GM21576 (cell line): ENCODE measurements at regions not wholly inside any gene's neighbourhood (a gene's known extent, or its start where the extent isn't known, plus 50 kb on each side); places are given as distances from the start of the nearest gene placed in this dataset.
"Not testable (repeated sequence)": the region's sequence is repeated elsewhere in the genome, so short reads cannot be mapped to it uniquely, and the experiment has no call there.

Experiments
- ATAC-seq: cut with Tn5 transposase; IDR thresholded peaks from one replicate; pipeline ENCODE4 v1.9.1; 2021; ENCODE audit warnings: mild to moderate bottlenecking, moderate library complexity; ENCODE audit not compliant: unreplicated experiment

- not testable (repeated sequence) for ATAC-seq
Observed at GRCh38 chr1:120282744-120283464, 106.6 kb upstream of the SEC22B start.

GRCh38 chr1:120278259-120278610, 101.9 kb upstream of the SEC22B start:
- not testable (repeated sequence) for ATAC-seq

- ATAC-seq, result not testable (repeated sequence)
Observed at GRCh38 chr1:120277428-120278258, 101.3 kb upstream of the SEC22B start.

GRCh38 chr1:120276710-120277109, 100.4 kb upstream of the SEC22B start:
- not testable (repeated sequence) for ATAC-seq

GRCh38 chr1:120274438-120274837, 98.1 kb upstream of the SEC22B start:
- ATAC-seq, result not testable (repeated sequence)

- not testable (repeated sequence) for ATAC-seq
Observed at GRCh38 chr1:120273363-120273762, 97.0 kb upstream of the SEC22B start.

GRCh38 chr1:120272242-120272641, 95.9 kb upstream of the SEC22B start:
- not testable (repeated sequence) for ATAC-seq

- ATAC-seq, result not testable (repeated sequence)
Observed at GRCh38 chr1:120271561-120272221, 95.4 kb upstream of the SEC22B start.

- ATAC-seq, result not testable (repeated sequence)
Observed at GRCh38 chr1:120267894-120268551, 91.7 kb upstream of the SEC22B start.

- not testable (repeated sequence) for ATAC-seq
Observed at GRCh38 chr1:120264564-120264963, 88.2 kb upstream of the SEC22B start.

GRCh38 chr1:120262791-120263751, 86.8 kb upstream of the SEC22B start:
- not testable (repeated sequence) for ATAC-seq

- ATAC-seq, result not testable (repeated sequence)
Observed at GRCh38 chr1:120257778-120258105, 81.4 kb upstream of the SEC22B start.

- not testable (repeated sequence) for ATAC-seq
Observed at GRCh38 chr1:120257064-120257777, 80.9 kb upstream of the SEC22B start.

GRCh38 chr1:120250756-120251155, 74.4 kb upstream of the SEC22B start:
- not testable (repeated sequence) for ATAC-seq

GRCh38 chr1:120248726-120249427, 72.6 kb upstream of the SEC22B start:
- not testable (repeated sequence) for ATAC-seq

GRCh38 chr1:120248203-120248602, 71.9 kb upstream of the SEC22B start:
- not testable (repeated sequence) for ATAC-seq

GRCh38 chr1:120243867-120244266, 67.5 kb upstream of the SEC22B start:
- ATAC-seq, result not testable (repeated sequence)

GRCh38 chr1:120242582-120242981, 66.3 kb upstream of the SEC22B start:
- not testable (repeated sequence) for ATAC-seq

- ATAC-seq, result not testable (repeated sequence)
Observed at GRCh38 chr1:120241868-120242267, 65.5 kb upstream of the SEC22B start.
